B cell (primary cell): ENCODE measurements at regions not wholly inside any gene's neighbourhood (a gene's known extent, or its start where the extent isn't known, plus 50 kb on each side); places are given as distances from the start of the nearest gene placed in this dataset.

ENCODE experiments used
- EZH2 ChIP-seq: IDR thresholded peaks from 2 replicates; pipeline ENCODE4 v1.6.1; 2012; ENCODE audit warnings: borderline replicate concordance, low read depth, mild to moderate bottlenecking, moderate library complexity, low read length; ENCODE audit not compliant: insufficient read depth, poor library complexity, severe bottlenecking
- TF ChIP-seq, protein P1 (sequence below): fragments of 200-600 bp; IDR thresholded peaks from one replicate; pipeline ENCODE4 v1.8.0; 2022; ENCODE audit warnings: antibody characterized with exemption, mild to moderate bottlenecking

DNA sequence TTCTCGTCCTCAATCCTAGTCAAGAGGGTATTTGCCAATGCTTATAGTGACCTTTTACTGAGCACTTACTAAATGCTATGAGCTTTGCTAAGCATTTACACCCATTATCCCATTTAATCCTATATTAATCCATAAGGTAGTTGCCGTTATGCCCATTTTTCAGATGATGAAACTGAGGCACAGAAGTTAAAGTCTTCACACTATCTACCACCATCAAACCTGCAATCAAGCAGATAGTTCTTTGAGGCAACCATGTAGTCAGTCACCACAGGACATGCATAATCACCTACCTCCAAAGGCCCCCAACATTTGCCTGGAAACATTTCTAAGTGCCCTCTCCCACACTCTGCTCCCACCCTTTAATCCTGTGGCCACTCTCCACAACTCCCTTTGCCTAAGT, 149.6 kb downstream of the LY86 start:
- TF ChIP-seq, protein P1, sequence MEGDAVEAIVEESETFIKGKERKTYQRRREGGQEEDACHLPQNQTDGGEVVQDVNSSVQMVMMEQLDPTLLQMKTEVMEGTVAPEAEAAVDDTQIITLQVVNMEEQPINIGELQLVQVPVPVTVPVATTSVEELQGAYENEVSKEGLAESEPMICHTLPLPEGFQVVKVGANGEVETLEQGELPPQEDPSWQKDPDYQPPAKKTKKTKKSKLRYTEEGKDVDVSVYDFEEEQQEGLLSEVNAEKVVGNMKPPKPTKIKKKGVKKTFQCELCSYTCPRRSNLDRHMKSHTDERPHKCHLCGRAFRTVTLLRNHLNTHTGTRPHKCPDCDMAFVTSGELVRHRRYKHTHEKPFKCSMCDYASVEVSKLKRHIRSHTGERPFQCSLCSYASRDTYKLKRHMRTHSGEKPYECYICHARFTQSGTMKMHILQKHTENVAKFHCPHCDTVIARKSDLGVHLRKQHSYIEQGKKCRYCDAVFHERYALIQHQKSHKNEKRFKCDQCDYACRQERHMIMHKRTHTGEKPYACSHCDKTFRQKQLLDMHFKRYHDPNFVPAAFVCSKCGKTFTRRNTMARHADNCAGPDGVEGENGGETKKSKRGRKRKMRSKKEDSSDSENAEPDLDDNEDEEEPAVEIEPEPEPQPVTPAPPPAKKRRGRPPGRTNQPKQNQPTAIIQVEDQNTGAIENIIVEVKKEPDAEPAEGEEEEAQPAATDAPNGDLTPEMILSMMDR: no peak
- TF ChIP-seq EZH2: no peak
